NCI-H2227 treated with DMSO at 0.1 percent for 48 hours (cell line): ENCODE measurements at regions not wholly inside any gene's neighbourhood (a gene's known extent, or its start where the extent isn't known, plus 50 kb on each side); places are given as distances from the start of the nearest gene placed in this dataset.

Source experiments
- DNase-seq: peaks from one replicate; lab custom pipeline; 2025; lab: John Stamatoyannopoulos, UW

GRCh38 chr7:81366546-81366945 lies 403.3 kb downstream of the HGF start:
- no peak for DNase-seq

DNA sequence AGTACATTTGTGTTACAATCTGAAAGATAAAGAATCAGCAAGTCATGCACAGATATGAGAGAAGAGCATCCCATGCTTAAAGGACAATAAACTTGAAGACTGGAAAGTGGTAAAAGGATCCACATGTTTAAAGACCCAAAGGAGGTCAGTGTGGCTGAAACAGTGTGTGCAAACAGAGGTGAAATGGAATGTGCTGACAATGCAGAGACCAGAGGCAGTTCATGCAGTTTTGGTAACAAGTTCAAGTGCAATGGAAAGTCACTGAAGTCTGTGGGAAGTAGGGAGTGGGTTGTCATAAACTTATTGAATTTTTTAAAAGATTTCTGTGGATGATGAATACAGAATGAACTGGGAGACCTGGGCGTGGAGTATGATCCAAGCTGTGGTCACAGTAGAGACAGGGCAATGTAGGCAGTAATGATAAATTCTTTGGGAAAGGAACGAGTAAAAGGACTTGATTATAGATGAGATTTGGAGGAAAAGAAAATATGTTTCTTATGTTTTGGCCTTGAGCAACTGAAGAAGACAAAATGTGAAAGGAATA lies 408.0 kb downstream of the HGF start:
- DNase-seq, result no peak

- no peak for DNase-seq
Observed at GRCh38 chr7:81355911-81356310, 413.9 kb downstream of the HGF start.

- DNase-seq, result no peak
Observed at GRCh38 chr7:81349044-81349443, 420.8 kb downstream of the HGF start.

- DNase-seq, result no peak
Observed at GRCh38 chr7:81339946-81340345, 421.1 kb upstream of the SEMA3C start.

DNA sequence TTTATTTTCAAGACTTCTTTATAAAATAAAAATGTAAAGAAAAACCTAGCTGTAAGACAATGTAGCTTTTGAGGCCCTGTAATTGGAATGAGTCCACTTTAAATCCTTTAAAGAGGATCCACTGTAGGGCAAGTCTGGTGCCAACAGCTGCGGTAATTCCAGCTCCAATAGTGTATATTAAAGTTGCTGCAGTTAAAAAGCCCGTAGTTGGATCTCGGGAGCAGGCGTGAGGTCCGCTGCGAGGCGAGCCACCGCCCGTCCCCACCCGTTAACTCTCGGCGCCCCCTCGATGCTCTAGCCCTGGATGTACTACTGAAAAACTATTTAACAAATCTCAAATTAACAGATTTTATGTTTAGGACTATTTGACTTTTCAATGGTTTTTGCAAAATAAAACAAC lies 414.7 kb upstream of the SEMA3C start:
- DNase-seq, result no peak

DNA sequence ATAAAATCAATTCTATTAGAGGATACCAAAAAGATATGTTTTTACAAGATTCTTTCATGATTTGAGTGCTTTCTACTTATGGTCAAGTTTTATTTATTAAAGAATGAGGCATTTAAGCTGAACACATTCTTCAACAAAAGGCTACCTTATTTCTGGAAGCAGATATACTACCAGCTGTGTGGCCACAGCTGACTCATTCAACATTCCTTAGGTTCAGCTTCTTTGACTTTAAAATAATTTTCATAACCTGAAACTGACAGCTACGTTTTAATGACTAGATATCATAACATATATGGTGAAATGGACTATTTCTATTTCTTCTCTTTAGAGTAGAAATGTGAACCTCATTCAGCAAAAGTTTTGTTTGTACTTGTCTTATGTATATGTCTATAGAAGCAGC lies 414.2 kb upstream of the SEMA3C start:
- DNase-seq, result no peak

DNA sequence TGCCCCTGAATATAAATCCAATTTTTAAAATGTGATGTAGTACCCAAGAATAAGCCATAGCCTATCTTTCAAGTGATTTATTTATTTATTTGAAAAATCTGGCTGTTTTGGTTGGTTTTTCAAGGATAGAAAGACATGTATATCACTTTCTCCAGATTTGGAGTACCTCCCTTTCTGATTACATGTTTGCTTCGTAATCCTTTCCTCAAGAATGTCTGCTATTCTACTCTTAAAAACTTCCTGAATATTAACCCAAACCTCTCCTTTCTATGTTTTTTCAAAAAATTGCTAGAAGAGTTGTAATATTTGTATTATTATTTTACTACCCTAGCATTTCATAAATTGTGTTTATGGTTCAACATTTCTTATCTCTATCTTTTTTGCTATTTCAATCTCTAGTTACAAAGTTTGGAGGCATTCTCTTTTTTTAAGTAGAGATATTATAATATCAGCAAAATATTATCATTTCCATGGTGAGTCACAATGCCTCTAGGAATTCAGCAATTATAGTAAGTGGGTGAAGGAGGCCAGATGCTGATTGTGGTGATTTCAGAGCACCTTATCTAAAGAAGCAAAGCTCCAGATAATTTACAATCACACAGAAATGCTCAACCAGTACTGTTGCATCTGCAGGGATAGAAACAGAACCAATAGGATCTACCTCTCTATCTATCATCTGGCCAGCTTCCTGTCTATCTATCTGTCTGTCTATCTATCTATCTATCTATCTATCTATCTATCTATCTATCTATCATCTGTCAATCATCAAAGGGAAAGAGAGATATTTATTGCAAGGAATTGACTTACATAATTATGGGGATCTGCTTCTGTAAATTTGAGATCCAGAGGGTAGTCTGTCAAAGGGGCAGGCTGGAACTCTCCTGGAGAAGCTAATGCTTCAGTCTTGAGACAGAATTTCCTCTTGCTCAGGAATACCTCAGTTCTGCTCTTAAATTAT lies 412.5 kb upstream of the SEMA3C start:
- DNase-seq, result no peak

DNA sequence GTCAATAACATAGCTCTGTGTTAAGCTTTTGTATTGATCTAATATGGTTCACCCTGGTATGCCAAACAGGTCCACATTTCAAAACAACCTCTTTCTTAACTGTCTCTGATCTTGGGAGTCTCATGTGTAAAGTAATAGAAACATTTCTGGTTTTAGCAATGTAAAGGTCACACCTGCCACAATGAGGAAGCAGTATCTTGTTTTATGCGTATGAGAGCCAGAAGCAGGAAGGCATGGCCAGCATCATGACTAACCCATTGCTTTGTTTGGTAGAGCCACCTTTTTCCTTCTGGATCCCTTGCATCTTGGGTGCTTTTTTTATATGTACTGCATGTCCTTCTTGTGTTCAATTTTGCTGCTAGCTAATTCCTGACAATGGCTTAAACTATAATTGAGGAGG lies 411.3 kb upstream of the SEMA3C start:
- no peak for DNase-seq

- DNase-seq, result no peak
Observed at GRCh38 chr7:81327468-81328266, 408.8 kb upstream of the SEMA3C start.

- no peak for DNase-seq
Observed at GRCh38 chr7:81321949-81322348, 403.1 kb upstream of the SEMA3C start.

DNA sequence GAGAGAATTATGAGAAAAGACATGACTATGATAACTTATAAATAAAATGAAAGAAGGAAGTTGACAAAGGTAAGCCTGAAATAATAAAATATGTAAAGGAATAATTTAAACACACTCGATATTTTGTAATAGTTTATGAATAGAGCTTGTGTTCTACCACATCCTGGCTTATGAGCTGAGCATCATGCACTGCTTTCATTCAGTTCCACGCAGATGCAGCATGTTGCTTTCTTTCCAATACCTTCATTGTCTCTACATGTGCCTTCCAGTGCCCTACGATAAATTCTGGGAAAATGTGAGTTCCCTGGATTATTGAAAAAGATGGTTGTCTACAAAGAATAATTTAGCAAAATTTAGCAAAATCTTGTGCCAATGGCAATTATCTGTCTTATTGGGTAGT lies 398.9 kb upstream of the SEMA3C start:
- DNase-seq, result no peak

DNA sequence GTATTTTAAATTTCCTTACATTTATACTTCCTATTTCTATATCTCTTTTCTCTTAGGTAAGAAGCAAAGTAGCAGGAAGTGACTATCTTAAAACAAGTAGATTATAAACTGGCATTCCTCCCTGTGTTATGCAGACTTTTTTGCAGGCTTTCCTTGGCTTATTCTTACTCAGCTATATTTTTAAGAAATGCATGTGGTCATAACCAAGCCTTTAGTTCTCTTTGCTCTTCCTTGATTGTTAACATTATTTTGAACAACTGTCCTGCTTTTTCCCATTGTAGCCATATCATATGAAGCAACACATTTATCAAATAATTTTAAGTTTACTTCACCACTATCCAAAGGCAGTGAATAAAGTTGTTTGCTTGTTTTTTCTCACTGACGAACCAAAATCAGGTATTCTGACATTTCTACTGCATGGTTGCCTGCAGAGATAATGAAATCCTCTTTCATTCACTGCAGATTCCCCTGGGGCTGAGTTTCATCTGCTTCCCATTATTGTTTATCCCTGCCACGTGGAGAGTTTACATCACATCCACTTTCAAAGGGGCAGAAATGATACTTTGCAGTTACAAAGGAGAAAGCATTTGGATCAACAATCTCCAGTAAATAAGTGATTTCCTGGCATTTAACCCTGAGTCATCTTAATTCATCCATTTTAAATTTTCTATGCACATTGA lies 389.9 kb upstream of the SEMA3C start:
- peak; percentile 18 for DNase-seq

DNA sequence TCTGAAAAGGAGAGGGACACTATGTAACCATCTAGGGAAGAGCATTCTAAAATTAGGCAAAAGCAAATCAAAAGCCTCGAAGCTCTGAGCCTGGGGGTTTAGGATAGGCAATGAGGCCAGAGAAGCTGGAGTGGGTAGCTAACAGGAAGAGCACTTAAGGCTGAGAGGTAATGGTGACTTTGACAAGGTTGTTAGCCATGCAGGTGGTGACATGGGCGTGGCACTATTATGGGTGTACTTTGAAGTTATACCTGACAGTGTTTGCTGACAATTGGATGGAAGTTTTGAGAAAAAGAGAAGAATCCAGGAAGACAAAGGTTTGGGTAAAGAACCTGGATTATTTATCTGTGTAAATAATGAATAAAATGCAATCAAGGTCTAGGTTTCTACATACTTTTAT lies 383.0 kb upstream of the SEMA3C start:
- DNase-seq, result no peak

GRCh38 chr7:81300753-81301152 lies 381.9 kb upstream of the SEMA3C start:
- no peak for DNase-seq

- DNase-seq, result no peak
Observed at GRCh38 chr7:81299711-81300110, 380.9 kb upstream of the SEMA3C start.

- no peak for DNase-seq
Observed at GRCh38 chr7:81298951-81299666, 380.3 kb upstream of the SEMA3C start.

DNA sequence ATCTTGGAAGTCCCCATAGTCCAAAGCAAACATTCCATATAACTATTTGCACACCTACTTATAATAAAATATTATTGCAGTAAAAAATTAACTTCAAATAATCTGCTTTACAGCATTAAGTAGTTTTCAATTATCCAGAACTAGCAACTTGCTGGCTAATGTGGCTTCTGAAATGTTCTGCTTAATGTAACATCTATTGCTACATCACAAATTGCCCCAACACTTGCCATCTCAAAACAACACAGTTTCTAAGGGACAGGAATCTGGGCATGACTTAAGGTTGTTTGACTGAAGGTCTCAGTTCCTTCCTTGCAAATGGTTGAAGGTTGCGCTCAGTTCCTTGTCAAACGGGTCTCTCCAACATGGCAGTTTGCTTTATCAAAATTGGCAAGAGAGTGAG lies 378.5 kb upstream of the SEMA3C start:
- DNase-seq, result no peak

DNA sequence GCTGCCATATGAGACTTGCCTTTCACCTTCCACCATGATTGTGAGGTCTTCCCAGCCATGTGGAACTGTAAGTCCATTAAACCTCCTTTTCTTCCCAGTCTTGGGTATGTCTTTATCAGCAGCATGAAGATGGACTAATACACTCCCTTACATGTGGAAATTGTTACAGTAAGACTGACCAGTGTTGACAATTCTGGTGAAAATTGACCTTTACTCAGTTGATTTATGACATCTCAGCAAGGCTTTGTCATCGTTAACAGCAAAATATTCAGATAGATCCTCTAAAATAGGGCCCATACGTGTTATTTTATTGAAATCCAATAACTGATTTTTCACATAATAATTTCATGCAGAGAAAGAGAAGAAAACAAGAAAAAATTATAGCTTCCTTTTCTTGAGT lies 377.9 kb upstream of the SEMA3C start:
- no peak for DNase-seq

- no peak for DNase-seq
Observed at GRCh38 chr7:81294897-81295515, 376.2 kb upstream of the SEMA3C start.

DNA sequence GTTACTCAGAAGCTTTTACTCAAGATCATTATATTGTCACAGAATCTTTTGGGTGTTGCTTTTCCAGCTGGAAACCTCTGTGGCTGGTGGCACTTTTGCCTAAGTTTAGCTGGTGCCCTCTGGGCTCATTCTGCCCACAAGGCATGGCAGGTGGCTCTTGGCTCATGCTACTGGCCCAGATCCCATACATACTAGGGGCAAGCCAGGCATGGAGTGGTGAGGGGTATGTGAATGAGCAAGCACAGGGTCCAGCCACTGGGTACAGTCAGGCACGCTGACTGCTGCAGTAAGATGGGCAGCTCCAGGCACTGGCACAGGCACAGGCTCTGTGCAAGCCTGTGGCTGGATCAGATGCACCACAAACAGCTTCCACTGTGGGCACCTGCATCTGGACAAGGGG lies 375.0 kb upstream of the SEMA3C start:
- no peak for DNase-seq
